CD14-positive monocyte (primary cell): ENCODE measurements at regions not wholly inside any gene's neighbourhood (a gene's known extent, or its start where the extent isn't known, plus 50 kb on each side); places are given as distances from the start of the nearest gene placed in this dataset.

Experiments used
- DNase-seq, 3 donors: peaks; one replicate each; pipeline ENCODE4 v3.0.0-alpha.2; 2011 to 2022
- H2AFZ ChIP-seq: 2 replicates; pipeline ENCODE4 v1.6.0; 2012; ENCODE audit warnings: mild to moderate bottlenecking, low read depth, low read length, inconsistent platforms; ENCODE audit not compliant: insufficient read depth, poor library complexity, severe bottlenecking
- H3K27ac ChIP-seq, 2 donors: 1 replicate in 1 of 2; 2 replicates in 1 of 2; pipeline ENCODE4 v1.5.1; 2012 to 2013; ENCODE audit warnings: low read length in 2 of 2, control low read depth in 1 of 2, inconsistent platforms in 1 of 2, low read depth in 1 of 2, mild to moderate bottlenecking in 1 of 2
- H3K27me3 ChIP-seq, 2 donors: one replicate each; pipeline versions ENCODE4 v1.6.0 to v1.6.1; 2011 to 2013; ENCODE audit warnings: low read length in 2 of 2; ENCODE audit not compliant: control insufficient read depth in 2 of 2, insufficient read depth in 2 of 2
- H3K36me3 ChIP-seq, 2 donors: replicated peaks in 1 of 2; 1 replicate in 1 of 2; 2 replicates in 1 of 2; pipeline versions ENCODE4 v1.5.1 to v1.6.1; 2012 to 2013; ENCODE audit warnings: low read length in 2 of 2, control low read depth in 1 of 2, inconsistent platforms in 1 of 2, mild to moderate bottlenecking in 1 of 2; ENCODE audit not compliant: insufficient read depth in 2 of 2, control insufficient read depth in 1 of 2
- H3K4me1 ChIP-seq, 2 donors: 1 replicate in 1 of 2; 2 replicates in 1 of 2; pipeline versions ENCODE4 v1.5.1 to v1.6.1; 2012 to 2013; ENCODE audit warnings: low read length in 2 of 2, control low read depth in 1 of 2, inconsistent platforms in 1 of 2, mild to moderate bottlenecking in 1 of 2, moderate library complexity in 1 of 2; ENCODE audit not compliant: insufficient read depth in 2 of 2, control insufficient read depth in 1 of 2
- H3K4me2 ChIP-seq: replicated peaks from 2 replicates; pipeline ENCODE3; 2012; ENCODE audit warnings: low read length, moderate library complexity, mild to moderate bottlenecking; ENCODE audit not compliant: poor library complexity, severe bottlenecking; ENCODE audit errors: extremely low read depth
- H3K4me3 ChIP-seq, 3 experiments: fragments of 200-600 bp in 1 of 3; sonication (generic) in 1 of 3; replicated peaks in 1 of 3; 1 replicate in 2 of 3; 2 replicates in 1 of 3; pipeline ENCODE4 v1.5.1; 2011 to 2013; ENCODE audit warnings: low read length in 3 of 3, mild to moderate bottlenecking in 3 of 3, control low read depth in 2 of 3, low read depth in 2 of 3, inconsistent platforms in 1 of 3, moderate library complexity in 1 of 3
- H3K79me2 ChIP-seq: 2 replicates; pipeline ENCODE4 v1.6.0; 2012; ENCODE audit warnings: mild to moderate bottlenecking, control low read depth, inconsistent platforms, low read length, moderate library complexity; ENCODE audit not compliant: insufficient read depth
- H3K9ac ChIP-seq: 2 replicates; pipeline ENCODE4 v1.6.0; 2017; ENCODE audit warnings: low read length, mild to moderate bottlenecking; ENCODE audit not compliant: insufficient read depth, poor library complexity, severe bottlenecking
- H3K9me3 ChIP-seq, 2 donors: replicated peaks in 1 of 2; 1 replicate in 1 of 2; 2 replicates in 1 of 2; pipeline versions ENCODE4 v1.5.1 to v1.6.1; 2012 to 2013; ENCODE audit warnings: low read length in 2 of 2, control low read depth in 1 of 2; ENCODE audit not compliant: control insufficient read depth in 1 of 2, insufficient read depth in 1 of 2
- H4K20me1 ChIP-seq: 2 replicates; pipeline ENCODE4 v1.6.0; 2012; ENCODE audit warnings: mild to moderate bottlenecking, low read length, control low read depth, moderate library complexity; ENCODE audit not compliant: insufficient read depth
- H3K27ac Mint-ChIP-seq, 7 donors: one replicate each; pipeline ENCODE4 v1.8.0; 2020; ENCODE audit warnings: mild to moderate bottlenecking in 7 of 7, mixed read lengths in 7 of 7, moderate library complexity in 6 of 7, inconsistent platforms in 2 of 7
- H3K27me3 Mint-ChIP-seq, 3 donors: one replicate each; pipeline ENCODE4 v1.8.0; 2021 to 2022; ENCODE audit warnings: low read depth in 3 of 3, mild to moderate bottlenecking in 3 of 3, mixed read lengths in 3 of 3, moderate library complexity in 3 of 3, inconsistent platforms in 1 of 3
- H3K36me3 Mint-ChIP-seq, 2 donors: one replicate each; pipeline ENCODE4 v1.8.0; 2020; ENCODE audit warnings: mixed read lengths in 2 of 2, inconsistent platforms in 1 of 2, mild to moderate bottlenecking in 1 of 2
- H3K4me1 Mint-ChIP-seq: one replicate; pipeline ENCODE4 v1.8.0; 2020; ENCODE audit warnings: mild to moderate bottlenecking, mixed read lengths
- H3K4me3 Mint-ChIP-seq, 2 donors: one replicate each; pipeline ENCODE4 v1.8.0; 2020; ENCODE audit warnings: mild to moderate bottlenecking in 2 of 2, mixed read lengths in 2 of 2, moderate library complexity in 1 of 2
- H3K9me3 Mint-ChIP-seq, 7 donors: one replicate each; pipeline ENCODE4 v1.8.0; 2020 to 2022; ENCODE audit warnings: mixed read lengths in 7 of 7, mild to moderate bottlenecking in 6 of 7, moderate library complexity in 6 of 7, inconsistent platforms in 2 of 7
- WGBS: methylation state at CpG from one replicate; pipeline ENCODE4 v1.1.5; 2013; ENCODE audit warnings: missing lambda C conversion rate; ENCODE audit not compliant: insufficient coverage; 5-methylcytosine and 5-hydroxymethylcytosine counted together
- intact Hi-C, 2 donors: fragments of 100-400 bp; cut with micrococcal nuclease; formaldehyde crosslinking; loops; one replicate each; pipeline versions ENCODE4 v1.15.0 to v1.15.1; 2023
- TF ChIP-seq, protein P1 (sequence below): fragments of 200-600 bp; IDR thresholded peaks from one replicate; pipeline ENCODE4 v1.8.0; 2022; ENCODE audit warnings: antibody characterized with exemption, mild to moderate bottlenecking

- no peak overlapping the region for H3K9ac ChIP-seq
- no peak overlapping the region for H3K4me2 ChIP-seq
- no peak overlapping the region for H3K27ac Mint-ChIP-seq
- no peak for DNase-seq
- peaks cover 0 to 7% (median 0%) of the 10 kb centered on the region in 7 donors for H3K9me3 Mint-ChIP-seq
- H3K27me3 Mint-ChIP-seq, result no peaks in the 10 kb centered on the region
- H2AFZ ChIP-seq, result no peak overlapping the region
- H3K4me1 Mint-ChIP-seq, result no peaks in the 10 kb centered on the region
- intact Hi-C loops, result no loop called here
- H3K27me3 ChIP-seq, result no peaks in the 10 kb centered on the region
- H4K20me1 ChIP-seq, result no peaks in the 10 kb centered on the region
- H3K27ac ChIP-seq, result no peak overlapping the region
- no CpG with 5 or more reads among the region's 5 CpGs for WGBS
- TF ChIP-seq, protein P1, sequence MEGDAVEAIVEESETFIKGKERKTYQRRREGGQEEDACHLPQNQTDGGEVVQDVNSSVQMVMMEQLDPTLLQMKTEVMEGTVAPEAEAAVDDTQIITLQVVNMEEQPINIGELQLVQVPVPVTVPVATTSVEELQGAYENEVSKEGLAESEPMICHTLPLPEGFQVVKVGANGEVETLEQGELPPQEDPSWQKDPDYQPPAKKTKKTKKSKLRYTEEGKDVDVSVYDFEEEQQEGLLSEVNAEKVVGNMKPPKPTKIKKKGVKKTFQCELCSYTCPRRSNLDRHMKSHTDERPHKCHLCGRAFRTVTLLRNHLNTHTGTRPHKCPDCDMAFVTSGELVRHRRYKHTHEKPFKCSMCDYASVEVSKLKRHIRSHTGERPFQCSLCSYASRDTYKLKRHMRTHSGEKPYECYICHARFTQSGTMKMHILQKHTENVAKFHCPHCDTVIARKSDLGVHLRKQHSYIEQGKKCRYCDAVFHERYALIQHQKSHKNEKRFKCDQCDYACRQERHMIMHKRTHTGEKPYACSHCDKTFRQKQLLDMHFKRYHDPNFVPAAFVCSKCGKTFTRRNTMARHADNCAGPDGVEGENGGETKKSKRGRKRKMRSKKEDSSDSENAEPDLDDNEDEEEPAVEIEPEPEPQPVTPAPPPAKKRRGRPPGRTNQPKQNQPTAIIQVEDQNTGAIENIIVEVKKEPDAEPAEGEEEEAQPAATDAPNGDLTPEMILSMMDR, result no peak
- no peaks in the 10 kb centered on the region for H3K79me2 ChIP-seq
- H3K4me3 Mint-ChIP-seq, result no peak overlapping the region
- H3K4me3 ChIP-seq, result no peak overlapping the region
- no peaks in the 10 kb centered on the region for H3K4me1 ChIP-seq
- no peaks in the 10 kb centered on the region for H3K36me3 ChIP-seq
- H3K36me3 Mint-ChIP-seq, result no peaks in the 10 kb centered on the region
- H3K9me3 ChIP-seq, result no peaks in the 10 kb centered on the region
Measured at GRCh38 chr2:58585233-58585632, 344.1 kb upstream of the FANCL start.

DNA sequence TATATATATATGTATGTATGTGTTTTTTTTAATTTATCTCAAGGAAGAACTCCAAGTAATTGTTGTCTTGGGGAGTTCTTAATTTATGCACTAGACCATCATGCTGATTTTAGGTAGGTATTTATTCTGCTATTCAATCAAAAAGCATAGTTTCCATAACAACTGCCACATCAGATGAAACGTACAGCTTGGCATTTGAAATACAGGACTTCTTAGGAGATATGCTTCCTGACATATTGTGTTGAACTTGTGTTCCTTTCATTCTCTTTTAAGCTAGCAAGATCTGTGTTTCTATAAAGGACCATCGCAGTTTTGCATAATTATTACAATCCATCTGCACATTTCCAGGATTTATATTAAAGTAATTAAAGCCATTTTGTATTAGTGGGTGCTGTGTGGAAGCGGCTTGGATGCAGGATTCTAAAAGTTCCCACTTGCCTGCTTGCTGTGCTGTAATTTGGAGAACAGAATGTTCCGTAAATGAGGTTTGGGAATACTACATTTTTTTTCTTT lies 343.5 kb upstream of the FANCL start:
- TF ChIP-seq, protein P1, result no peak
- Histone ChIP-seq H3K4me1 (no peaks in the 10 kb centered on the region), H3K36me3 (no peaks in the 10 kb centered on the region), H3K27ac (no peak overlapping the region), H3K4me3 (no peak overlapping the region), H4K20me1 (no peaks in the 10 kb centered on the region), H3K4me2 (no peak overlapping the region), H2AFZ (no peak overlapping the region), H3K9me3 (no peaks in the 10 kb centered on the region), H3K27me3 (no peaks in the 10 kb centered on the region), H3K79me2 (no peaks in the 10 kb centered on the region), H3K9ac (no peak overlapping the region)
- Mint-ChIP-seq H3K4me1 (no peaks in the 10 kb centered on the region), H3K27ac (no peak overlapping the region), H3K27me3 (no peaks in the 10 kb centered on the region), H3K4me3 (no peak overlapping the region), H3K36me3 (no peaks in the 10 kb centered on the region), H3K9me3 (peaks cover 0 to 7% (median 0%) of the 10 kb centered on the region in 7 donors)
- no peak for DNase-seq
- no CpG with 5 or more reads among the region's 4 CpGs for WGBS
- intact Hi-C loops, result no loop called here
